ENCODE measurements at regions not wholly inside any gene's neighbourhood (a gene's known extent, or its start where the extent isn't known, plus 50 kb on each side); places are given as distances from the start of the nearest gene placed in this dataset.
A peak's percentile ranks its signal among the peaks of the same experiment; 100 is the strongest.

- no peak for DNase-seq (ENCODE audit: insufficient read length)
- FAIRE-seq, result no peak
- no peak for TF ChIP-seq POLR2A (IDR thresholded peaks at IDR 0.05; ENCODE audit: low read depth, low read length)
- no peak for TF ChIP-seq POLR2AphosphoS5 (IDR thresholded peaks at IDR 0.05; ENCODE audit: low read depth, low read length)
- TF ChIP-seq TAF1 (IDR thresholded peaks at IDR 0.05; ENCODE audit: borderline replicate concordance, low read depth, low read length), result no peak
Measured at GRCh38 chr5:126104341-126104740, 318.9 kb upstream of the GRAMD2B start.

- FAIRE-seq, result no peak
- DNase-seq (ENCODE audit: insufficient read length), result no peak
- no peak for TF ChIP-seq TAF1 (IDR thresholded peaks at IDR 0.05; ENCODE audit: borderline replicate concordance, low read depth, low read length)
- TF ChIP-seq POLR2A (IDR thresholded peaks at IDR 0.05; ENCODE audit: low read depth, low read length), result no peak
- TF ChIP-seq POLR2AphosphoS5 (IDR thresholded peaks at IDR 0.05; ENCODE audit: low read depth, low read length), result no peak
Measured at GRCh38 chr5:126104951-126105350, 318.3 kb upstream of the GRAMD2B start.

DNA sequence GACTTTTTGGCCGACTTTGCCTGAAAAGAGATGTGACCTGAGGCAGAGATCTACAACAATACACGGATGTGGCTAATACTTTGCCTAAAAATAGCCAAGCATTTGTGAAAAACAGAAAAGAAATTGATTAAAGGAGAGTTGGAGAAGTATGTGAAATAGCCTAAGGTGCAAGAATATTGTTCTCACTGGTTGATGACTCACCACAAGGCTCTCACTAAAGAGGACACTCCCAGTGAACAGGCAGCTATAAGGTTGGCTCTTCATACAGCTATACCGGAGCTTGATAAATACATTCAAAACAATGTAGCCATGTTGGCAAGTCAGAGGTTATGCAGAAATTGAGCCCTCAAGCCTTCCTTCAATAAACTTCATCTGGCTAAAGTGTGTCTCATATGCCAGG lies 317.2 kb upstream of the GRAMD2B start:
- TF ChIP-seq POLR2A (IDR thresholded peaks at IDR 0.05; ENCODE audit: low read depth, low read length) (no peak), TAF1 (IDR thresholded peaks at IDR 0.05; ENCODE audit: borderline replicate concordance, low read depth, low read length) (no peak), POLR2AphosphoS5 (IDR thresholded peaks at IDR 0.05; ENCODE audit: low read depth, low read length) (no peak)
- DNase-seq (ENCODE audit: insufficient read length) (no peak), FAIRE-seq (no peak)

DNA sequence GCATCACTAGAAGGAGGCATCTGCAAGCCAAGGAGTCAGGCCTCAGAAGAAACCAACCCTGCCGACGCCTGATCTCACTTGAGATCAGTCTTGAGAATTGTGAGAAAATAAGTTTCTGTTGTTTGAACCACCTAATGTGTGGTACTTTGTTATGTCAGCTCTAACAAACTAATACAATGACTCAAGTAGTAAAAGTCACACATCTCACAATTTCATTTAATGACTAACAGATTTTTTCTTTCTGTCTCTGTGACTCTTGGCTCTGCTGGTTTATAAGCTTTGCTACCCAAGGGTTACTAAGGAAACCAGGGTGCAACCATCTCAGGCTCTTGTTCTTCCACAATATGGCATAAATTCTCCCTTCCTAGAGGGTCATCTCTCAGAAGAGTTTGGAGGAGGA lies 315.8 kb upstream of the GRAMD2B start:
- FAIRE-seq, result peak; percentile 33
- no peak for DNase-seq (ENCODE audit: insufficient read length)
- TF ChIP-seq TAF1 (IDR thresholded peaks at IDR 0.05; ENCODE audit: borderline replicate concordance, low read depth, low read length), result no peak
- no peak for TF ChIP-seq POLR2AphosphoS5 (IDR thresholded peaks at IDR 0.05; ENCODE audit: low read depth, low read length)
- TF ChIP-seq POLR2A (IDR thresholded peaks at IDR 0.05; ENCODE audit: low read depth, low read length), result no peak

DNA sequence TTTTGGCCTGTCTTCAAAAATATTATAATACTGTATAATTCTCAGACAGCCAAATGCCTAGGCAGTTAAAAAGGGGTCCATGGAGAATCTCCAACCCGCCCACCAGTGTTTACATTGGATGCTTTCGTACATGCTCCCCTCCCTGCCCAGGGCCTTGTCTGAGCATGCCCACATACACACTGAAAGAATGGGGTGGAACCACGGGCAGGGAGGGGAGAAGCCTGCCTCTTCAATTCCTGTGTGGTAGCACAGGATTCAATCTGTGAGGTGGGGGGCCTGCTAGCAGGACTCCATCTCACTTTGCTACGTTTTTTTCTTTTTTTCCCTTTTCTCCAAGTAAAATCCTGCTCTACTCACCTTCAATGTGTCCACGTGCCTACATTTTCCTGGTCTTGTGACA lies 314.7 kb upstream of the GRAMD2B start:
- TF ChIP-seq POLR2AphosphoS5 (IDR thresholded peaks at IDR 0.05; ENCODE audit: low read depth, low read length), result no peak
- TF ChIP-seq TAF1 (IDR thresholded peaks at IDR 0.05; ENCODE audit: borderline replicate concordance, low read depth, low read length), result no peak
- TF ChIP-seq POLR2A (IDR thresholded peaks at IDR 0.05; ENCODE audit: low read depth, low read length), result no peak
- FAIRE-seq (no peak), DNase-seq (ENCODE audit: insufficient read length) (no peak)

- no peak for TF ChIP-seq POLR2A (IDR thresholded peaks at IDR 0.05; ENCODE audit: low read depth, low read length)
- no peak for TF ChIP-seq POLR2AphosphoS5 (IDR thresholded peaks at IDR 0.05; ENCODE audit: low read depth, low read length)
- no peak for TF ChIP-seq TAF1 (IDR thresholded peaks at IDR 0.05; ENCODE audit: borderline replicate concordance, low read depth, low read length)
- no peak for DNase-seq (ENCODE audit: insufficient read length)
- FAIRE-seq, result no peak
Measured at GRCh38 chr5:126115059-126115629, 308.1 kb upstream of the GRAMD2B start.

DNA sequence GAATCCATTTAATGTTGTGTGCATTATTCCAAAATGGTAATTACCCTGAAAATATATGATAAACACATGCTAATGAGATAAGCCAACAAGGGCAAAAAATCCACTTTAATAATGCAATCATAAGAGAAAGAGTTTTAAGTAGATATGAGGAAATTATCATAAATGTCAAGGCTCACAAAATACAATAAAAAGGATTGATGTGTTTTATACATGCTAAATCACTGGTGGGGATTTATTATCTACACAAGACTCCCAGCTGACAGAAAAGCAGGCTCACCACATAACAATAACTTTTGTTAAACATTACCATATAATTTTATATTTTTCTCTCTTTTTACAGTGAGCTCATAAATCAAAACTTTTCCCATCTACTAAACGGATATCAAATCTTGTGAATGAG lies 306.2 kb upstream of the GRAMD2B start:
- FAIRE-seq, result no peak
- DNase-seq (ENCODE audit: insufficient read length), result no peak

DNA sequence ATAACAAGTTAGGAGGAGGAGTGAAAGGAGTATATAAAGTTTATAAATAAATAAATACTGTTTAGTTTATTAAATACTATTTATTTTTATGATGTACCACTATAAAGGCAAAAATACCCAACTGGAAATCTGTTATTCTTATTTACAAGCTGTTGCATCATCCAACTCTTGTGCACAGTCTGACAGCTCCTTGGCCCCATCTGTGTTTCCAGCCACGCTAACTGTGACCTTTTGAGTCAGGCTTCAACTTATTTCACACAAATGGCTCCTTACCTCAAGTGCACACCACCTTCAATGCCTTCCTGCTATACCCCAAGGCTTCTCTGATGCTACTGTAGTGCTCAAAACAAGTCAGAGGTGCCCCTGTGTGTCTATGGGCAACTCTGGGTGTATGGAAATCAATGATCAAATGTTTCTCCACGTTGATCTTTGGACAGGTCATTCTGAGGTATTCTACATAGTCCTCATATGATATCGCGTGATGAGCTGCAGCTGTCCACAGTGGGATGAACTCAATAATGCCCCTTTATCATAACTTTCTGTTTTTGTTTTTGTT lies 303.2 kb upstream of the GRAMD2B start:
- TF ChIP-seq POLR2AphosphoS5 (IDR thresholded peaks at IDR 0.05; ENCODE audit: low read depth, low read length) (no peak), TAF1 (IDR thresholded peaks at IDR 0.05; ENCODE audit: borderline replicate concordance, low read depth, low read length) (no peak), POLR2A (IDR thresholded peaks at IDR 0.05; ENCODE audit: low read depth, low read length) (no peak)
- FAIRE-seq (no peak), DNase-seq (ENCODE audit: insufficient read length) (no peak)

More for the DNA sequence above, 306.2 kb upstream of the GRAMD2B start:
- TF ChIP-seq POLR2AphosphoS5 (IDR thresholded peaks at IDR 0.05; ENCODE audit: low read depth, low read length) (no peak), TAF1 (IDR thresholded peaks at IDR 0.05; ENCODE audit: borderline replicate concordance, low read depth, low read length) (no peak), POLR2A (IDR thresholded peaks at IDR 0.05; ENCODE audit: low read depth, low read length) (no peak)

DNA sequence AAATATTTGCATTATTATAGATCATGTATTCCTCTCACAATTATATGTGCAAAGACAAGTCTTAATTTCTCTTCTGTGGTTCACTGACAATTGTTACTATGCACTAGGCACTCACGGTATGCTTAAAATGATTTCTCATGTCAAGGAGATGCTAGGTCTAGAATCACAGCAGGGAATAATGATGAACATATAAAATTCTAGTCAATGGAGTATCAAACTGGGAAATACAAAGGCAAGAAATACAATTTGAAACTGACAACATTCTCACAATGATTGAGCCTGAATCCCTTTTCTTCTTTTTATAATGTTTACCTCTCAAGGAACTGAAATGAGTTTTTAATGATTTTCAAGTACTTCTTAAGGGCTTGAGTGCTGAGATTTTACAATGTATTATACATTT lies 302.3 kb upstream of the GRAMD2B start:
- DNase-seq (ENCODE audit: insufficient read length) (no peak), FAIRE-seq (no peak)
- TF ChIP-seq POLR2A (IDR thresholded peaks at IDR 0.05; ENCODE audit: low read depth, low read length), result no peak
- TF ChIP-seq TAF1 (IDR thresholded peaks at IDR 0.05; ENCODE audit: borderline replicate concordance, low read depth, low read length), result no peak
- TF ChIP-seq POLR2AphosphoS5 (IDR thresholded peaks at IDR 0.05; ENCODE audit: low read depth, low read length), result no peak

GRCh38 chr5:126122942-126123341 lies 300.3 kb upstream of the GRAMD2B start:
- TF ChIP-seq POLR2AphosphoS5 (IDR thresholded peaks at IDR 0.05; ENCODE audit: low read depth, low read length) (no peak), TAF1 (IDR thresholded peaks at IDR 0.05; ENCODE audit: borderline replicate concordance, low read depth, low read length) (no peak), POLR2A (IDR thresholded peaks at IDR 0.05; ENCODE audit: low read depth, low read length) (no peak)

GRCh38 chr5:126124706-126125345 lies 298.4 kb upstream of the GRAMD2B start:
- FAIRE-seq (no peak), DNase-seq (ENCODE audit: insufficient read length) (no peak)
- TF ChIP-seq POLR2A (IDR thresholded peaks at IDR 0.05; ENCODE audit: low read depth, low read length) (no peak), POLR2AphosphoS5 (IDR thresholded peaks at IDR 0.05; ENCODE audit: low read depth, low read length) (no peak), TAF1 (IDR thresholded peaks at IDR 0.05; ENCODE audit: borderline replicate concordance, low read depth, low read length) (no peak)

More at GRCh38 chr5:126122942-126123341, 300.3 kb upstream of the GRAMD2B start:
- DNase-seq (ENCODE audit: insufficient read length), result no peak
- FAIRE-seq, result no peak

- TF ChIP-seq TAF1 (IDR thresholded peaks at IDR 0.05; ENCODE audit: borderline replicate concordance, low read depth, low read length), result no peak
- TF ChIP-seq POLR2A (IDR thresholded peaks at IDR 0.05; ENCODE audit: low read depth, low read length), result no peak
- TF ChIP-seq POLR2AphosphoS5 (IDR thresholded peaks at IDR 0.05; ENCODE audit: low read depth, low read length), result no peak
- FAIRE-seq, result no peak
- DNase-seq (ENCODE audit: insufficient read length), result no peak
Measured at GRCh38 chr5:126125407-126125806, 297.8 kb upstream of the GRAMD2B start.

Data from GM12892 (cell line).